SKM-1 (cell line): ENCODE measurements at regions not wholly inside any gene's neighbourhood (a gene's known extent, or its start where the extent isn't known, plus 50 kb on each side); places are given as distances from the start of the nearest gene placed in this dataset.
"Not testable (repeated sequence)": the region's sequence is repeated elsewhere in the genome, so short reads cannot be mapped to it uniquely, and the experiment has no call there.

ENCODE experiments used
- DNase-seq: peaks from one replicate; lab custom pipeline; 2025; ENCODE audit not compliant: unreplicated experiment; lab: John Stamatoyannopoulos, UW

- DNase-seq, result no peak
Measured at GRCh38 chr1:94769551-94769950, 50.6 kb upstream of the SLC44A3 start.

- DNase-seq, result peak; percentile 18
Measured at GRCh38 chr1:94768036-94768435, 52.1 kb upstream of the SLC44A3 start.

GRCh38 chr1:94765958-94766357, 54.2 kb upstream of the SLC44A3 start:
- DNase-seq, result no peak

- DNase-seq, result no peak
Measured at GRCh38 chr1:94759188-94759587, 61.0 kb upstream of the SLC44A3 start.

- no peak for DNase-seq
Measured at GRCh38 chr1:94757931-94758330, 62.2 kb upstream of the SLC44A3 start.

GRCh38 chr1:94755675-94756074, 64.5 kb upstream of the SLC44A3 start:
- DNase-seq, result no peak

GRCh38 chr1:94755016-94755415, 65.1 kb upstream of the SLC44A3 start:
- not testable (repeated sequence) for DNase-seq

- DNase-seq, result no peak
Measured at GRCh38 chr1:94754570-94754969, 65.6 kb upstream of the SLC44A3 start.

- DNase-seq, result no peak
Measured at GRCh38 chr1:94754095-94754494, 66.1 kb upstream of the SLC44A3 start.

GRCh38 chr1:94753171-94753972, 66.8 kb upstream of the SLC44A3 start:
- no peak for DNase-seq

- not testable (repeated sequence) for DNase-seq
Measured at GRCh38 chr1:94751483-94751882, 68.7 kb upstream of the SLC44A3 start.

- peak; percentile 36 for DNase-seq
Measured at GRCh38 chr1:94746635-94747525, 73.3 kb upstream of the SLC44A3 start.

- no peak for DNase-seq
Measured at GRCh38 chr1:94745742-94746141, 74.4 kb upstream of the SLC44A3 start.

- no peak for DNase-seq
Measured at GRCh38 chr1:94743862-94744261, 76.3 kb upstream of the SLC44A3 start.

GRCh38 chr1:94741996-94742395, 78.2 kb upstream of the SLC44A3 start:
- DNase-seq, result no peak

- DNase-seq, result no peak
Measured at GRCh38 chr1:94741510-94741909, 78.6 kb upstream of the SLC44A3 start.

- DNase-seq, result no peak
Measured at GRCh38 chr1:94739521-94740061, 80.6 kb upstream of the SLC44A3 start.

GRCh38 chr1:94738371-94738770, 81.8 kb upstream of the SLC44A3 start:
- no peak for DNase-seq

- no peak for DNase-seq
Measured at GRCh38 chr1:94737124-94737998, 82.8 kb upstream of the SLC44A3 start.

GRCh38 chr1:94736549-94736948, 83.6 kb upstream of the SLC44A3 start:
- no peak for DNase-seq

GRCh38 chr1:94736073-94736472, 84.1 kb upstream of the SLC44A3 start:
- no peak for DNase-seq
